Inferior parietal cortex (tissue), 1 donor: ENCODE measurements at regions not wholly inside any gene's neighbourhood (a gene's known extent, or its start where the extent isn't known, plus 50 kb on each side); places are given as distances from the start of the nearest gene placed in this dataset.

Source experiments
- DNase-seq: peaks from one replicate; pipeline ENCODE4 v3.0.0-alpha.2; 2016; ENCODE audit errors: extremely low spot score

- DNase-seq: no peak
These were observed 240.4 kb downstream of the KLF6 start for GRCh38 chr10:3544561-3544960.

GRCh38 chr10:3542185-3542611, 242.8 kb downstream of the KLF6 start:
- no peak for DNase-seq

DNA sequence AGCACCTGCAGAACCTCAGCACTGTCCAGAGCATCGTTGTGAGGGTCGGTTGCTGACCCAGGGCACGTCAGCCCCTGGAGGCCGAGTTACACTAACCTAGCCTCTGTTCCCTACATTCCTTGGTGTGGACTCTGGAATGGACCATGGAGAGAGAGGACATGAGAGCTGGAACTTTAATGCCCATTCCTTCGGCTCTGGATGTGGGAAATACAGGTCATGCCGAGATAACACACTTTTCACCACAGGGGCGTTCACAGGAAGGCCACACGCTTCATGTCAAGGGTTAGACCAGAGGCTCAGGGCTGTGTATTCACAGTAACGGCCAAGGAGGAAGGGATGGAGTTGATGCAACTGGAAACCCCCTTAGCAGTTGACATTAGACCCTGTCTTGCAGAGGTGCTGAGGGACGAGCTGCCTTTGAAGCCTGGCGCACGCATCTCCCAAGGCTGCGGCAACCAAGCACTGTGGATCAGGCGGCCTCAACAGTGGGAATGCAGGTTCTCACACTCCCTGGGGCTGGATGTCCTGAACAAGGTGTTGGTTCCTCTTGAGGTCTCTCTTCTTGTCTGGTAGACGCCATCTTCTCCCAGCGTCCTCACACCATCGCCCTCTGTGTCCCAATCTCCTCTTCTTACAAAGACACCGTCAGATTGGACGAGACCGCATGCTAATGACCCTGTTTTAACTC, 245.2 kb downstream of the KLF6 start:
- DNase-seq: no peak

GRCh38 chr10:3538656-3539531, 246.1 kb downstream of the KLF6 start:
- DNase-seq: no peak

GRCh38 chr10:3538291-3538655, 246.7 kb downstream of the KLF6 start:
- DNase-seq: no peak

GRCh38 chr10:3537518-3537917, 247.5 kb downstream of the KLF6 start:
- DNase-seq: no peak

- no peak for DNase-seq
These were observed 250.0 kb downstream of the KLF6 start for GRCh38 chr10:3535001-3535400.

DNA sequence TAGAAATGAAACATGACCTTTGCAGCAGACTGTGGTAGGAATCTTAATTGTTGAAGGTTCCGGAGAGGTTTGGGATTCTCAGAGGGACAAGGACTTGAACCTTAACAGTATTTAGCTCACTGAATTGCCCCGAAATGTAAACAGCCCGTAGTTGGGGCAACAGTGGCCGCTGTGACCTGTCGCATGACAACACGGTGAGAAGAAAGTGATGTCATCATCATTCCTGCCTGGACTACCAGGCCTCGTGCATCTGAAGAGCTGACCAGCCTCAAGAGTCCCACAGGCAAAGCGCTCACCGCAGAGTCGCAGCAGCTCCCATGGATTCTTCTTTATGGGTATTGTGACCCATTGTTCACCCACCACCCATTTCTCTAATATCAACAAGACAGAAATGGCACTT, 250.6 kb downstream of the KLF6 start:
- no peak for DNase-seq

DNA sequence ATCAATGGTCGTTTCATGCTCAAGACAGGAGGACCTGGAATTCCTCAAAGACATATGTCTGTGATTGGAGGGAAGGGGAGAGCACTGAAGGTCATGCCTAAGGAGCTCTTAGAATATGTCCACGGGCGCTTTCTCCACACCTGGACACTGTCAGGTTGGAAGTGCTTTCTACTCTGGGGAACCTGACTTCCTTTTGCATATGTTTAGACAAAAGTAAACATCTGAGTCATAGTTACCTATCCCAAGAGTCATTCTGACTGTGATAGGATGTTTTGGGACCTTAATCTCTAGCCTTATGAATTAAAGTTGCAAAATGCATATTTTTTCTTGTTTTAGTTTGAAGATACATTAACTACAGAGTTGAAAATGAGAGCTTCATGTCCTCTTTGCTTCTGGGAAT, 251.7 kb downstream of the KLF6 start:
- DNase-seq: no peak

GRCh38 chr10:3532644-3533043, 252.4 kb downstream of the KLF6 start:
- DNase-seq: no peak

GRCh38 chr10:3531670-3532069, 253.3 kb downstream of the KLF6 start:
- no peak for DNase-seq

GRCh38 chr10:3530783-3531645, 254.0 kb downstream of the KLF6 start:
- DNase-seq: no peak

- no peak for DNase-seq
These were observed 254.7 kb downstream of the KLF6 start for GRCh38 chr10:3530346-3530745.

DNA sequence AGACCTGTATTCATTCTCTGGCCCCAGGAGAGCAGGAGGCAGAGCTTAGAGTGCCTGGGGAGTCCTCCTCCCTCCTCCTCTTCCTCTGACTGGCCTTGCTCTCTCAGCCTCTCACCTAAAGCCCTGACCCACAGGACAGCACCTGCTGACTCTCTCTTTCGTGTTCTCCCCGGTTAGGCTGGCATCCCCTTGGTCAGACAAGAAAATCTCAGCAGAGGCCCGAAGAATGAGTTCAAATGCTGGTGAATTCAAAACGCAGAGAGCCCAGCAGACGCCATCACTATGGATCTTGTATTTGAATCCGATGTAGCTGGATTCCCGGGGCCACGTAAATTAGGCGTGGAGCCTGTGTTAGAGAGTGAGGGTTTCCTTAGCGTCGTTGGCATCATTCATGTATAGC, 255.3 kb downstream of the KLF6 start:
- DNase-seq: no peak

DNA sequence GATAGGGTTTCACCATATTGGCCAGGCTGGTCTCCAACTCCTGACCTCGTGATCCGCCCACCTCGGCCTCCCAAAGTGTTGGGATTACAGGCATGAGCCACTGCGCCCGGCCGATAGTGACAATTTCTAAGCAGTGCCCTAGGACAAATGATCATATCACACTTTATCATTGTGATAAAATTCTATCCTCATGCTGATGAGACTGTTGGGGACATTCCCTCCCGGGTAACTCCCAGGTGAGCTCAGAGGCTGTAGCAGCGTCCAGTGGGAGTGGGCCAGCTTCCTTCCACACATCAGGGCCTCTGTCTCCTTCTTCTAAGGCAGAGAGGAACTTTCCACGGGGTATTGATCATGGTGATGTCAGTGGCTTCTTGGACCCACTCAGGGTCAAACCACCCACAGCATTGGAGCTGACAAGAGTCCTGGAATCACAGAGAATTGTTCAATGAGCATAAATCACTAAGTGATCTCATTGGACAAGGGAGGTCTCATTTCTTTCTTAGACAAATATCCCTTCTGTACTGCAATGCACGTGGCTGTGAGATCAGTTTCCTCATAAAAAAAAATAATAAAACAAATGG, 256.1 kb downstream of the KLF6 start:
- DNase-seq: no peak

GRCh38 chr10:3528271-3528670, 256.7 kb downstream of the KLF6 start:
- DNase-seq: no peak

GRCh38 chr10:3527869-3528268, 257.1 kb downstream of the KLF6 start:
- DNase-seq: no peak

GRCh38 chr10:3526727-3527501, 258.1 kb downstream of the KLF6 start:
- no peak for DNase-seq

DNA sequence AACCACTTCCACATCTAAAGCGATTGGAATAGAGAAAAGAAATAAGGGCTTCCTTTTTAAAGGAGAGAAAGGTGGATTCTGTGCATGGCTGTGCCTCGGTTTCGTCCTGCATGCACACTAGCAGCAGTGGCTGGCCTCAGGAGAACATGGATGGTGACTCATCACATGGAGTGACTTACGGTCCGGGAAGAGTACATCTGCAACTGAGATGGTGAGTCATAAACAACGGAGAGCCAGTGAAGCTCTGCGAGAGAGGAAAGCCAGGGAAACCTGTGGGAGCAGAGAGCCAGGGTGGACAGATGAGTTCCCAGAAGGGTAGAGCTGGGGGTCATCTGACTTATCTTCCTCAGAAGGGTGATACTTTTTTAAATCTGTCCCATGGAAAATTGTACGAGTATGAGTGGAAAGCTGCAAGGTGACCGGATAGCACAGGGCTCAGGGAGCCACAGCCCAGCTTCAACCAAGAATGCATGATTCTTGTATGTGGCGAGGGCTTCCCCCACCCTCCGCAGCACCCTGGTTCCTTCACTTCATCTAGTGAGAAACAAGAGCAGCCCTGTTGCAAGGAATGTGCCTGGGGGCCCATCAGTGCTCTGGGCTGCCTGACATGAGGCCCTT, 259.1 kb downstream of the KLF6 start:
- DNase-seq: peak; percentile 58

DNA sequence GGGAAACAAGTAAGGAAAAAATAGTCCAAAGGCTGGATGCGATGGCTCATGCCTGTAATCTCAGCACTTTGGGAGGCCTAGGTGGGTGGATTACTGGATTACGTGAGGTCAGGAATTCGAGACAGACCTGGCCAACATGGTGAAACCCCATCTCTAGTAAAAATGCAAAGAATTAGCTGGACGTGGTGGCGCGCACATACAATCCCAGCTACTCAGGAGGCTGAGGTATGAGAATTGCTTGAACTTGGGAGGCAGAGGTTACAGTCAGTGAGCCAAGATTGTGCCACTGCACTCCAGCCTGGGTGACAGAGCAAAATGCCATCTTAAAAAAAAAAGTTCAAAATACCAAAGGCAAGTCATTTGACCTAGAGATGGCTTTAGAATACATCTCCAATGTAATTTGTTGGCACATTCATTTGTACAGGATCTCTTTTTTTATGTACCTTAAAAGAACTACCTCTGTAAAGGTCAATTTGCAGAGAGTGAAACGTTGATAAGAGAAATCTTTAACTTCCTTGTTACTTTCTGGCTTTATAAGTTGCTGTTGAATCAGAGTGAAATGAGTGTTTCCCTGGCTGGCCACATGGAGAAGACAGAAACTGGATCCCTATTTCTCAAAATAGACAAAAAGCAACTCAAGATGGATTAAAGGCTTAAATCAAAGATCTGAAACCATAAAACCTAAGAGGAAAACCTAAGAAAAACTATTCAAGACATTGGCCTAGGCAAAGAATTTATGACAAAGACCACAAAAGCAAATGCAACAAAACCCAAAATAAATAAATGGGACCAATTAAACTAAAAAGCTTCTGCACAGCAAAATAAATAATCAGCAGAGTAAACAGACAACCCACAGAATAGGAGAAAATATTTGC, 260.7 kb downstream of the KLF6 start:
- no peak for DNase-seq
